ENCODE measurements at regions not wholly inside any gene's neighbourhood (a gene's known extent, or its start where the extent isn't known, plus 50 kb on each side); places are given as distances from the start of the nearest gene placed in this dataset.
"Not testable (repeated sequence)": the region's sequence is repeated elsewhere in the genome, so short reads cannot be mapped to it uniquely, and the experiment has no call there.

GRCh38 chr6:34646714-34647113 is 49.9 kb downstream of the ILRUN start:
- DNase-seq, result no peak

- DNase-seq, result no peak
These were observed 50.9 kb downstream of the ILRUN start for GRCh38 chr6:34645627-34646026.

GRCh38 chr6:34644716-34645115 is 51.9 kb downstream of the ILRUN start:
- DNase-seq, result no peak

- no peak for DNase-seq
These were observed 54.1 kb downstream of the ILRUN start for GRCh38 chr6:34642427-34642826.

GRCh38 chr6:34640074-34640849 is 56.3 kb downstream of the ILRUN start:
- DNase-seq, result not testable (repeated sequence)

GRCh38 chr6:34638834-34639736 is 57.5 kb downstream of the ILRUN start:
- DNase-seq, result no peak

- no peak for DNase-seq
These were observed 62.8 kb downstream of the ILRUN start for GRCh38 chr6:34633785-34634184.

GRCh38 chr6:34633256-34633655 is 63.3 kb downstream of the ILRUN start:
- DNase-seq, result no peak

- DNase-seq, result peak; percentile 80
These were observed 66.5 kb downstream of the ILRUN start for GRCh38 chr6:34630040-34630439.

GRCh38 chr6:34627296-34627695 is 69.3 kb downstream of the ILRUN start:
- DNase-seq, result no peak

- DNase-seq, result no peak
These were observed 62.5 kb upstream of the SPDEF start for GRCh38 chr6:34618430-34619182.

GRCh38 chr6:34617231-34617630 is 61.1 kb upstream of the SPDEF start:
- DNase-seq, result no peak

- DNase-seq, result no peak
These were observed 60.1 kb upstream of the SPDEF start for GRCh38 chr6:34616227-34616585.

- DNase-seq, result no peak
These were observed 59.6 kb upstream of the SPDEF start for GRCh38 chr6:34615574-34616226.

GRCh38 chr6:34610819-34611477 is 54.8 kb upstream of the SPDEF start:
- DNase-seq, result peak; percentile 71

- DNase-seq, result peak; percentile 6
These were observed 52.4 kb upstream of the SPDEF start for GRCh38 chr6:34608321-34609091.

- no peak for DNase-seq
These were observed 50.5 kb upstream of the SPDEF start for GRCh38 chr6:34606477-34607265.

All from NCI-H226 (cell line).